Heart left ventricle (tissue), 13 donors: ENCODE measurements at regions not wholly inside any gene's neighbourhood (a gene's known extent, or its start where the extent isn't known, plus 50 kb on each side); places are given as distances from the start of the nearest gene placed in this dataset.

ENCODE experiments used
- CTCF ChIP-seq, 12 donors: fragments of 200-600 bp; sonication (generic) in 4 of 12; IDR thresholded peaks; one replicate each; pipeline versions ENCODE4 v1.5.0 to v1.8.0; 2018 to 2022; ENCODE audit warnings: antibody characterized with exemption in 12 of 12, mild to moderate bottlenecking in 5 of 12
- POLR2A ChIP-seq, 2 donors: fragments of 450-650 bp; IDR thresholded peaks; one replicate each; pipeline ENCODE4 v1.6.1; 2017; ENCODE audit warnings: antibody characterized with exemption in 2 of 2, mild to moderate bottlenecking in 2 of 2, moderate library complexity in 2 of 2
- donor health status: ischemic (EF 13 %, LVEDD 7.1; RV severe dilation, severe dysfunction).
- donor health status: DM: no; HTN: yes; CAD: no.
- donor health status: DM: no; HTN: no; CAD: no.
- donor health status: ischemic (EF 25% LVEDD 6.9; RV normal size, moderate dysfunction).
- donor health status: ischemic (EF 25% LVEDD 5.7; RV mildly dilated, moderate dysfunction).
- donor health status: ischemic (EF 35%, LVEDD 5.7; RV mildly dilated, moderate dysfunction).
- donor health status: nonischemic (EF 11% LVEDD 7.7; RV severe dilation, severe dysfunction).
- donor health status: DM: yes; HTN: yes; CAD: no.
- donor health status: PGD.
- donor health status: ischemic (EF 29% LVEDD 5.4; RV normal size, mild dysfunction).
- donor health status: nonischemic (EF 23%, LVEDD 6.1; RV moderate dilation, normal function).

- TF ChIP-seq CTCF (IDR thresholded peaks at IDR 0.05) (no peak), POLR2A (IDR thresholded peaks at IDR 0.05) (no peak)
Observed at GRCh38 chrX:35351212-35351611, 408.6 kb downstream of the FAM47B start.
